ENCODE measurements at regions not wholly inside any gene's neighbourhood (a gene's known extent, or its start where the extent isn't known, plus 50 kb on each side); places are given as distances from the start of the nearest gene placed in this dataset.

DNA sequence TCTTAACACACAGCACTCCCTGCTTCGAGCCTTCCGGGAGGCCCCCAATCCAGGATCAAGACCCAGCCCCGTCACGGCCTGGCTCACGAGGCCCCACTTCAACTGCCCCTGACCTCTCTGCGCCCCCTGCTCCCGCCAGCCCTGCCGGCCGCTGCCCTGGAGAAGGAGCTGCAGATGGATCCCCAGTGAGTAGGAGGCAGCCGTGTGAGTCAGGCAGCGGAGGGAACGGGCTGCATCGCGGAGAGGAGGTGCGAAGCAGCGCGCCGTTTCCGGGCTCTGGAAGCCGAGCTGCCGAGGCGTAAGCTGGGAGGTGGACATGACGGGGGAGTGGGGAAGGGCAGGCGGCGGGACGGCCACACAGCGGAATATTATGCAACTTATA is 133.4 kb downstream of the TPRA1 start:
- Histone ChIP-seq H3K27ac (ENCODE audit: low read depth, low read length) (no peak overlapping the region), H3K9me3 (ENCODE audit: control insufficient read depth in 1 of 2, low read length in 2 of 2) (no peaks in the 10 kb centered on the region), H3K36me3 (ENCODE audit: insufficient read depth, low read length) (no peaks in the 10 kb centered on the region), H3K27me3 (ENCODE audit: insufficient read depth, low read length) (peaks cover 18% of the 10 kb centered on the region), H3K4me1 (ENCODE audit: insufficient read depth, low read length) (no peaks in the 10 kb centered on the region), H3K4me3 (ENCODE audit: low read length in 2 of 2) (no peak overlapping the region)
- intact Hi-C loops (cut with micrococcal nuclease) = no loop called here
- Mint-ChIP-seq H3K27me3 (peaks cover 41 to 47% of the 10 kb centered on the region in 2 donors), H3K4me1 (peaks cover 2 to 18% (median 9%) of the 10 kb centered on the region in 4 donors), H3K9me3 (no peaks in the 10 kb centered on the region), H3K36me3 (no peaks in the 10 kb centered on the region), H3K4me3 (no peak overlapping the region), H3K27ac (peak overlapping the region in 1 of 7 donors; percentile 62)
- CTCF ChIA-PET (ENCODE audit: partially characterized antibody) = interaction anchor here (1.7 to 3.6 kb wide), 2 partner anchors 779 to 934 kb away, joined by 4 to 10 read pairs; no protein-coding TSS in a partner anchor
- POLR2A ChIA-PET (ENCODE audit: partially characterized antibody) = no interaction called here
- DNase-seq = no peak

DNA sequence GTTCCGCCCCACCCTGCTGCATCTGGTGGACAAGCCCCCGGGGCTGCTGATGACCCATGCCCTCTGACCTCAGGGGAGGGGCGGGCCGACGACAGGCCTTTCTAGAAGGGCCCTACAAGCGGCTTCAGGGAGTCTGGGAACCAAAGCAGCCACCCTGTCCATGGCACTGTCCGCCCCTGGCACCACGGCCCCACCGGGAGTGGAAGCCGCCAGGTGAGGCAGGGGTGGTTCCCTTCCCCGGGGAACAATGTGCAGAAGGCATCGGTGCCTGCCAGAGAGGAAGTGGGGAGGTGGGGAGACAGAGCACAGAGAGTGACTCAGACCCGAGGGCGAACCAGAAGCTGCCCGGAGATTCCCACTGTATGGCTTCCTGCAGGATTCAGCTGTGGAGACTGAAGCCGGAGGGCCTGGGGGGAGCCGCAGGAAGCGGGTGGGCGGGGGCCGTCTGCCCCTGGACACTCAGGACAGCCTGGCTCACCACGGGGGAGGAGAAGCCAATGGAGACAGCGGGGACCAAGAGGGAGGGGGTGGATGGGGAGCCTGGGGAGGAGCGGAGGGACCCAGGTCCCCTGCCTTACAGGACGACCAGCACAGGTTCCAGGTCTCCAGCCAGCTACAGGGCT is 134.0 kb downstream of the TPRA1 start:
- H3K4me3 ChIP-seq (ENCODE audit: low read length in 2 of 2) = no peak overlapping the region
- H3K4me1 ChIP-seq (ENCODE audit: insufficient read depth, low read length) = no peaks in the 10 kb centered on the region
- no peak overlapping the region for H3K4me3 Mint-ChIP-seq
- DNase-seq = no peak
- no peaks in the 10 kb centered on the region for H3K36me3 Mint-ChIP-seq
- intact Hi-C loops (cut with micrococcal nuclease) = no loop called here
- H3K4me1 Mint-ChIP-seq = peaks cover 2 to 18% (median 9%) of the 10 kb centered on the region in 4 donors
- H3K27me3 ChIP-seq (ENCODE audit: insufficient read depth, low read length) = peaks cover 18% of the 10 kb centered on the region
- CTCF ChIA-PET (ENCODE audit: partially characterized antibody) = interaction anchor here (3.6 kb wide), 1 partner anchor 934 kb away, joined by 10 read pairs; no protein-coding TSS in a partner anchor
- H3K27ac Mint-ChIP-seq = no peak overlapping the region
- no peaks in the 10 kb centered on the region for H3K9me3 ChIP-seq (ENCODE audit: control insufficient read depth in 1 of 2, low read length in 2 of 2)
- H3K27me3 Mint-ChIP-seq = peaks cover 43 to 44% of the 10 kb centered on the region in 2 donors
- POLR2A ChIA-PET (ENCODE audit: partially characterized antibody) = no interaction called here
- no peaks in the 10 kb centered on the region for H3K36me3 ChIP-seq (ENCODE audit: insufficient read depth, low read length)
- H3K9me3 Mint-ChIP-seq = no peaks in the 10 kb centered on the region
- no peak overlapping the region for H3K27ac ChIP-seq (ENCODE audit: low read depth, low read length)

DNA sequence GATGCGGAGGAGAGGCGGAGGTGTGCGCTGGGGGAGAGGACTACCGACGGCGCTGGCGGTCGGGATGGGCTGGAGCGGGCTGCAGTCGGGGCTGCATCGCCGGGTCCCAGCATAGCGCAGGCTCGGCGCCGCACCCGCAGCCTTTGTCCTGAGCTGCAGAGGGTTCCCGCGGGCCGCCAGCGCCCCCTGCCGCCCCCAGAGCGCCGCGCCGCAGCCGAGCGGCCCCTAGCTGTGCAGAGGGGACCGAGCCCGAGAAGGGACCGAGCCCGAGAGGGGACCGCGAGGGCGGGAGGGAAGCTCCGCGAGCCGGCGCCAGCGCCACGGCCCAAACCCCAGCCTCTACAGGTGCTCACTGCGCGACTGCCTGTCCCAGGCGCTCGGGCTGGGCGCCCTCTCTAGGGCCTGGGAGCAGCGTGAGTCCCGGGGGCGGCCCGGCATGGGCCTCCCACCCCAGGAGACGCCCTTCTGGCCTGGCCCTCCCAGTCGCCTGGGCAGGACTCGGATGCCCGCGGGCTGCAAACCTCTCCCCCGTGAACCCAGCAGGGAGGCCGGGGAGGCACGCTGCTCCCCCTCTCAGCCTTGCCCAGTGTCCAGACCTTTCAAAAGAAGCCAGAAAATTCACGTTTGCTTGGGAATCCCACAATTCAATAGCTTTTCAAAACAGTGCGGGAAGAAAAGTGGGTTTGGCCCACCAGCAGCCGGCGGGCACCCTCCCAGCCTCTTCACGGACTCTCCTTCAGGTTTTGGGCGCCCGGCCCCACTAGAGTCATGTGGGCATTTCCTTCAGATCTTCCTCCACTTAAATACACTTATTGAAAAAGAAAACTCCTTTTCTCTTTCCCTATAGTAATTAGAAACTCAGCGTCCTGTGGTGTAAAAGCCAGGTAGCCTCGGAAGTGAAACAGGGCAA is 134.7 kb downstream of the TPRA1 start:
- Mint-ChIP-seq H3K9me3 (no peaks in the 10 kb centered on the region), H3K27me3 (peaks cover 41 to 44% of the 10 kb centered on the region in 2 donors), H3K27ac (no peak overlapping the region), H3K36me3 (no peaks in the 10 kb centered on the region), H3K4me1 (peaks cover 2 to 18% (median 9%) of the 10 kb centered on the region in 4 donors), H3K4me3 (peak overlapping the region in 5 of 8 donors; percentile 15 to 64 (median 51))
- ChIA-PET CTCF (ENCODE audit: partially characterized antibody) (interaction anchor here (0.7 to 3.6 kb wide), 3 partner anchors 707 to 933 kb away, joined by 4 to 10 read pairs (median 4); no protein-coding TSS in a partner anchor), POLR2A (ENCODE audit: partially characterized antibody) (no interaction called here)
- Histone ChIP-seq H3K36me3 (ENCODE audit: insufficient read depth, low read length) (no peaks in the 10 kb centered on the region), H3K4me3 (ENCODE audit: low read length in 2 of 2) (no peak overlapping the region), H3K4me1 (ENCODE audit: insufficient read depth, low read length) (no peaks in the 10 kb centered on the region), H3K9me3 (ENCODE audit: control insufficient read depth in 1 of 2, low read length in 2 of 2) (no peaks in the 10 kb centered on the region), H3K27me3 (ENCODE audit: insufficient read depth, low read length) (peaks cover 18% of the 10 kb centered on the region), H3K27ac (ENCODE audit: low read depth, low read length) (no peak overlapping the region)
- intact Hi-C loops (cut with micrococcal nuclease) = no loop called here
- peak in 4 of 5 donors; percentile 19 to 37 (median 26) for DNase-seq

DNA sequence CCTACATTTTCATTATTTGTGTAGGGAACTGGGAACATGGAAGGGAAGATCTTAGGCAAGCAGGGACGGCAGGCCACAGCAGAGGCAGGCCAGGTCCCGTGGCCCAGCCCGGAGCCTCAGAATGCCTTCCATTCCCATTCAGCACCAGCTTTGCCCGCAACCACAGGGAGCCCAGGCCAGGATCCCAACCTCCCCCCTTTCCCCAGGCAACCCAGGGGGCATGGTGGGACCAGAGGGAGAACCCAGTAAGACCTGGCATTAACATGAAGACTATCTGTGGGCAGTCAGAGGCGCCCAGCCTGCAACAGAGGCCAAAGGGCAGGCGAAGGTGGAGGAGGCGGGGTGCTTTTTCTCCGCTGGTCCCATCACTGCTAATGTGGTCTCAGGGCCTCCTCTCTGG is 135.6 kb downstream of the TPRA1 start:
- DNase-seq = no peak
- H3K4me1 ChIP-seq (ENCODE audit: insufficient read depth, low read length) = no peaks in the 10 kb centered on the region
- peak overlapping the region in 5 of 8 donors; percentile 38 to 64 (median 60) for H3K4me3 Mint-ChIP-seq
- H3K9me3 ChIP-seq (ENCODE audit: control insufficient read depth in 1 of 2, low read length in 2 of 2) = no peaks in the 10 kb centered on the region
- no peaks in the 10 kb centered on the region for H3K36me3 ChIP-seq (ENCODE audit: insufficient read depth, low read length)
- ChIA-PET CTCF (ENCODE audit: partially characterized antibody) (interaction anchor here (1.1 to 3.6 kb wide), 2 partner anchors 706 to 932 kb away, joined by 4 to 10 read pairs; no protein-coding TSS in a partner anchor), POLR2A (ENCODE audit: partially characterized antibody) (no interaction called here)
- H3K4me1 Mint-ChIP-seq = peaks cover 2 to 18% (median 9%) of the 10 kb centered on the region in 4 donors
- H3K27ac ChIP-seq (ENCODE audit: low read depth, low read length) = no peak overlapping the region
- peaks cover 18% of the 10 kb centered on the region for H3K27me3 ChIP-seq (ENCODE audit: insufficient read depth, low read length)
- no peak overlapping the region for H3K27ac Mint-ChIP-seq
- peaks cover 45 to 46% of the 10 kb centered on the region in 2 donors for H3K27me3 Mint-ChIP-seq
- intact Hi-C loops (cut with micrococcal nuclease) = no loop called here
- H3K9me3 Mint-ChIP-seq = no peaks in the 10 kb centered on the region
- no peaks in the 10 kb centered on the region for H3K36me3 Mint-ChIP-seq
- no peak overlapping the region for H3K4me3 ChIP-seq (ENCODE audit: low read length in 2 of 2)

DNA sequence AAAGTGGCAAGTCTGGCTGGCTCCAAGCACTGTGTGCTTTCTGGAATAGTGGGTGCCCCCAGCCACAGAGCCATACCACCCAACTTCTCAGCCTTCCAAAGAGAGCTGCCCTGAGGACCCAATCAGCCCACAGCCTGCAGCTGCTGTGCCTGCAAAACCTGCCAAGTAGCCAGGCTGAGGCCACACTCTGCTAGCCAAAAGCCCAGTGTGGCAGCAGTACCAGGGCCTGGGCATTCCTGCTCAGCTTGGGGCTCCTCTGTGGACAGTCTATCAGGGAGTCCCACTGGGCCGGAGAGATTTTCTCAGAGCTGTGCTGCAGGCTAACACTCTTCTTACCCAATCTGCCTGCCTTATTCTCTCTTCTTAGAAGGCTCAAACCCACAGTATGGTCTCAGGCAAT is 136.5 kb downstream of the TPRA1 start:
- H3K4me3 Mint-ChIP-seq = no peak overlapping the region
- H3K4me3 ChIP-seq (ENCODE audit: low read length in 2 of 2) = no peak overlapping the region
- H3K4me1 Mint-ChIP-seq = peaks cover 2 to 18% (median 9%) of the 10 kb centered on the region in 4 donors
- no peaks in the 10 kb centered on the region for H3K9me3 Mint-ChIP-seq
- no peaks in the 10 kb centered on the region for H3K36me3 Mint-ChIP-seq
- CTCF ChIA-PET (ENCODE audit: partially characterized antibody) = interaction anchor here (3.6 kb wide), 1 partner anchor 931 kb away, joined by 10 read pairs; no protein-coding TSS in a partner anchor
- H3K27me3 Mint-ChIP-seq = peaks cover 43 to 54% of the 10 kb centered on the region in 2 donors
- no peak overlapping the region for H3K27ac Mint-ChIP-seq
- no peaks in the 10 kb centered on the region for H3K4me1 ChIP-seq (ENCODE audit: insufficient read depth, low read length)
- no peak overlapping the region for H3K27ac ChIP-seq (ENCODE audit: low read depth, low read length)
- intact Hi-C loops (cut with micrococcal nuclease) = no loop called here
- no peak for DNase-seq
- H3K27me3 ChIP-seq (ENCODE audit: insufficient read depth, low read length) = peaks cover 18% of the 10 kb centered on the region
- H3K36me3 ChIP-seq (ENCODE audit: insufficient read depth, low read length) = no peaks in the 10 kb centered on the region
- no peaks in the 10 kb centered on the region for H3K9me3 ChIP-seq (ENCODE audit: control insufficient read depth in 1 of 2, low read length in 2 of 2)
- POLR2A ChIA-PET (ENCODE audit: partially characterized antibody) = no interaction called here

DNA sequence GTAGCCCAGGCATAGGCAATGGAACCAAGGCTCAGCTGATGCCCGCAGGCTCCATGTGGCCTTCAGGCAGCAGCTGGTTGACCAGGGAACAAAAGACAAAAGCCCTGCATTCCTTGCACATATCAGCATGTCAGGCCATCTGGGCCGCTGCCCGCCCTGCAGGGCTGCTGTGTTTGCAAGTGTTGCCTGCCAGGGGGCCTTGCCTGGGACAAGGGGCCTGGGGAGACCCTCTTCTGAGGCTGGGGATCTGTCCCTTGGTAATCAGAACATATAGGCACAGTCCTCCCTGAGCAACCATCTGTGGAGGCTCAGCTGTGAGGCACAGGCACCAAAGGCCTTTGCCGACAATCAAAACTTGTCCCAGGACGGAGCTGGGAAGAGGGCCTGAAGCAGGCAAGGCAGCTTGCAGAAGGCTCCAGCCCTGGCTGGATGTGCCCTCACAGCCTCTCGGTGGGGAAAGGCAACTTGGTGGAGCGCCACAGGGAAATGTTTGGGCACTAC is 138.2 kb downstream of the TPRA1 start:
- Histone ChIP-seq H3K9me3 (ENCODE audit: control insufficient read depth in 1 of 2, low read length in 2 of 2) (no peaks in the 10 kb centered on the region), H3K4me1 (ENCODE audit: insufficient read depth, low read length) (no peaks in the 10 kb centered on the region), H3K27ac (ENCODE audit: low read depth, low read length) (no peak overlapping the region), H3K36me3 (ENCODE audit: insufficient read depth, low read length) (no peaks in the 10 kb centered on the region), H3K4me3 (ENCODE audit: low read length in 2 of 2) (no peak overlapping the region), H3K27me3 (ENCODE audit: insufficient read depth, low read length) (peaks cover 11% of the 10 kb centered on the region)
- Mint-ChIP-seq H3K4me1 (peaks cover 2 to 12% (median 7%) of the 10 kb centered on the region in 4 donors), H3K36me3 (no peaks in the 10 kb centered on the region), H3K27me3 (peaks cover 35 to 47% of the 10 kb centered on the region in 2 donors), H3K9me3 (peaks cover 0 to 2% (median 0%) of the 10 kb centered on the region in 8 donors), H3K27ac (no peak overlapping the region), H3K4me3 (no peak overlapping the region)
- CTCF ChIA-PET (ENCODE audit: partially characterized antibody) = interaction anchor here (1.1 kb wide), 1 partner anchor 701 kb away, joined by 3 read pairs; no protein-coding TSS in a partner anchor
- POLR2A ChIA-PET (ENCODE audit: partially characterized antibody) = no interaction called here
- intact Hi-C loops (cut with micrococcal nuclease) = no loop called here
- DNase-seq = no peak

DNA sequence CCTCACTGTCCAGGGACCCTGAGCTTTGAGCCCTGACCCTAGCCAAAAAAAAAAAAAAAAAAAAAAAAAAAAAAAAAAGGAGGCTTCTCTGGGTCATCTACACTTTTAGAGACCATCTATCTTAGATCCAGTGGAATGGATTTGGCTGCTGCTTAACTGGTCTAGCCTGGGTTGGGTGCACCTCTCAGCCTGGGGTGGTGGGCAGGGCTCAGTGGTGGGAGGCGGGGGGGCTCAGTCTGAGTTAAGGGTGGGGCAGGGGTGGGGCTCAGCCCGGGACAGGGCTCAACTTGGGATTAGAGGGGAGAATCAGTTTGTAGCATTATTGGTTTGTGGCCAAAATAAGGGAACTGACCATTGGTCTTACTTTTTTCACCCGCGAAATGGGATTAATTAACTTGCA is 139.2 kb downstream of the TPRA1 start:
- intact Hi-C loops (cut with micrococcal nuclease) = no loop called here
- ChIA-PET CTCF (ENCODE audit: partially characterized antibody) (interaction anchor here (0.6 kb wide), 1 partner anchor 773 kb away, joined by 3 read pairs; no protein-coding TSS in a partner anchor), POLR2A (ENCODE audit: partially characterized antibody) (no interaction called here)
- no peaks in the 10 kb centered on the region for H3K36me3 Mint-ChIP-seq
- peaks cover 2 to 10% (median 7%) of the 10 kb centered on the region in 4 donors for H3K4me1 Mint-ChIP-seq
- H3K27ac Mint-ChIP-seq = no peak overlapping the region
- H3K27me3 Mint-ChIP-seq = peaks cover 31 to 41% of the 10 kb centered on the region in 2 donors
- DNase-seq = no peak
- no peaks in the 10 kb centered on the region for H3K4me1 ChIP-seq (ENCODE audit: insufficient read depth, low read length)
- H3K9me3 ChIP-seq (ENCODE audit: control insufficient read depth in 1 of 2, low read length in 2 of 2) = no peaks in the 10 kb centered on the region
- H3K4me3 ChIP-seq (ENCODE audit: low read length in 2 of 2) = no peak overlapping the region
- H3K27me3 ChIP-seq (ENCODE audit: insufficient read depth, low read length) = peaks cover 5% of the 10 kb centered on the region
- no peak overlapping the region for H3K4me3 Mint-ChIP-seq
- H3K36me3 ChIP-seq (ENCODE audit: insufficient read depth, low read length) = no peaks in the 10 kb centered on the region
- H3K9me3 Mint-ChIP-seq = peaks cover 0 to 2% (median 0%) of the 10 kb centered on the region in 8 donors
- H3K27ac ChIP-seq (ENCODE audit: low read depth, low read length) = no peak overlapping the region

All from CD4-positive, alpha-beta memory T cell (primary cell).